PC-3 (cell line): ENCODE measurements at regions not wholly inside any gene's neighbourhood (a gene's known extent, or its start where the extent isn't known, plus 50 kb on each side); places are given as distances from the start of the nearest gene placed in this dataset.

Source experiments
- ATAC-seq: fragments of 200-7000 bp; cut with Tn5 transposase; 2 replicates; pipeline ENCODE4 v1.9.1; 2020; ENCODE audit warnings: mild to moderate bottlenecking, moderate library complexity
- BruUV-seq: library from RNA; stranded (reverse); fragments of 400-500 nt; replicated peaks from 2 replicates; lab custom pipeline; 2021; lab: Mats Ljungman, UMichigan
- CTCF ChIA-PET: fragments of 300-600 bp; sonication (Branson Sonifier 250); formaldehyde crosslinking; loops from one replicate; lab custom pipeline; 2022; ENCODE audit warnings: antibody characterized with exemption; lab: Charles Lee
- POLR2A ChIA-PET: fragments of 300-600 bp; sonication (Branson Sonifier 250); formaldehyde crosslinking; loops from one replicate; lab custom pipeline; 2022; ENCODE audit warnings: antibody characterized with exemption; ENCODE audit not compliant: unreplicated experiment; lab: Charles Lee
- DNase-seq: peaks from one replicate; pipeline ENCODE4 v3.0.0-alpha.2; 2015
- H2AFZ ChIP-seq: fragments of 300-600 bp; sonication (generic); 2 replicates; pipeline ENCODE4 v1.6.0; 2016; ENCODE audit warnings: antibody characterized with exemption, low read length
- H3F3A ChIP-seq: fragments of 300-600 bp; sonication (generic); one replicate; pipeline ENCODE4 v1.6.0; 2017; ENCODE audit warnings: antibody characterized with exemption, low read length, control low read depth, mild to moderate bottlenecking; ENCODE audit not compliant: unreplicated experiment
- H3K27ac ChIP-seq: fragments of 300-600 bp; sonication (generic); 2 replicates; pipeline ENCODE4 v1.5.1; 2016; ENCODE audit warnings: mild to moderate bottlenecking, low read length
- H3K27me3 ChIP-seq: fragments of 300-600 bp; sonication (generic); 2 replicates; pipeline ENCODE4 v1.6.1; 2016; ENCODE audit warnings: low read length, mixed read lengths
- H3K36me3 ChIP-seq: fragments of 300-600 bp; sonication (generic); 2 replicates; pipeline ENCODE4 v1.6.1; 2016; ENCODE audit warnings: low read depth, mixed run types, low read length, mixed read lengths
- H3K4me1 ChIP-seq: fragments of 300-600 bp; sonication (generic); 2 replicates; pipeline ENCODE4 v1.5.1; 2016; ENCODE audit warnings: low read length; ENCODE audit not compliant: insufficient read depth
- H3K4me2 ChIP-seq: fragments of 300-600 bp; sonication (generic); 2 replicates; pipeline ENCODE4 v1.6.0; 2016; ENCODE audit warnings: low read length
- H3K4me3 ChIP-seq: fragments of 300-600 bp; sonication (generic); 2 replicates; pipeline ENCODE4 v1.5.1; 2016; ENCODE audit warnings: mild to moderate bottlenecking, low read length, mixed read lengths
- H3K79me2 ChIP-seq: fragments of 300-600 bp; sonication (generic); 2 replicates; pipeline ENCODE4 v1.6.1; 2017; ENCODE audit warnings: low read length, mixed read lengths
- H3K9ac ChIP-seq: fragments of 300-600 bp; sonication (generic); 2 replicates; pipeline ENCODE4 v1.6.0; 2016; ENCODE audit warnings: mild to moderate bottlenecking, low read length
- H3K9me2 ChIP-seq: fragments of 300-600 bp; sonication (generic); replicated peaks from 2 replicates; pipeline ENCODE4 v1.6.1; 2016; ENCODE audit warnings: mixed run types, low read length, mixed read lengths
- H3K9me3 ChIP-seq: fragments of 300-600 bp; sonication (generic); 2 replicates; pipeline ENCODE4 v1.6.1; 2016; ENCODE audit warnings: low read length, mixed read lengths
- H4K20me1 ChIP-seq: fragments of 300-600 bp; sonication (generic); 2 replicates; pipeline ENCODE4 v1.6.1; 2016; ENCODE audit warnings: low read length, mixed read lengths
- CTCF ChIP-seq: fragments of 300-600 bp; sonication (generic); conservative IDR thresholded peaks from 2 replicates; pipeline ENCODE4 v1.5.1; 2017; ENCODE audit warnings: antibody characterized with exemption, low read depth, mild to moderate bottlenecking, low read length
- EZH2 ChIP-seq: fragments of 300-600 bp; sonication (generic); IDR thresholded peaks from one replicate; pipeline ENCODE4 v1.6.1; 2017; ENCODE audit warnings: antibody characterized with exemption, mild to moderate bottlenecking, low read length; ENCODE audit not compliant: unreplicated experiment
- EZH2phosphoT487 ChIP-seq: fragments of 300-600 bp; sonication (generic); IDR thresholded peaks from 2 replicates; pipeline ENCODE4 v1.6.1; 2018; ENCODE audit warnings: mild to moderate bottlenecking, antibody characterized with exemption, low read length, borderline replicate concordance
- intact Hi-C: fragments of 100-400 bp; cut with micrococcal nuclease; formaldehyde crosslinking; loops from 2 replicates; pipeline ENCODE4 v1.9.0; 2023

GRCh38 chr5:120297616-120298015, 166.5 kb upstream of the PRR16 start:
- DNase-seq (no peak), ATAC-seq (no peak)
- no peaks in the 10 kb centered on the region for H3K36me3 ChIP-seq
- intact Hi-C loops: loop anchor here (10.0 kb wide), 1 partner anchor 157 kb away; no protein-coding TSS in a partner anchor
- H3K79me2 ChIP-seq: no peaks in the 10 kb centered on the region
- no peak overlapping the region for H3K4me3 ChIP-seq
- no peak overlapping the region for H3K4me2 ChIP-seq
- CTCF ChIA-PET: no interaction called here
- H3K9ac ChIP-seq: no peak overlapping the region
- POLR2A ChIA-PET: no interaction called here
- TF ChIP-seq CTCF (no peak), EZH2 (no peak), EZH2phosphoT487 (no peak)
- no peaks in the 10 kb centered on the region for H3F3A ChIP-seq
- H3K27me3 ChIP-seq: no peaks in the 10 kb centered on the region
- no peaks in the 10 kb centered on the region for H3K9me2 ChIP-seq
- no peaks in the 10 kb centered on the region for H3K9me3 ChIP-seq
- H2AFZ ChIP-seq: no peak overlapping the region
- H4K20me1 ChIP-seq: no peaks in the 10 kb centered on the region
- peaks cover 14% of the 10 kb centered on the region for H3K4me1 ChIP-seq
- H3K27ac ChIP-seq: no peak overlapping the region
- BruUV-seq: no TSS peak

GRCh38 chr5:120298981-120299380, 165.1 kb upstream of the PRR16 start:
- no peak for ATAC-seq
- no peak overlapping the region for H3K4me3 ChIP-seq

More at GRCh38 chr5:120298981-120299380, 165.1 kb upstream of the PRR16 start:
- Histone ChIP-seq H3K27ac (no peak overlapping the region), H3K27me3 (no peaks in the 10 kb centered on the region), H3F3A (no peaks in the 10 kb centered on the region), H3K36me3 (no peaks in the 10 kb centered on the region), H3K4me2 (no peak overlapping the region), H3K9me2 (no peaks in the 10 kb centered on the region), H3K9ac (no peak overlapping the region), H3K79me2 (no peaks in the 10 kb centered on the region), H3K9me3 (no peaks in the 10 kb centered on the region), H4K20me1 (no peaks in the 10 kb centered on the region), H2AFZ (no peak overlapping the region), H3K4me1 (peaks cover 6% of the 10 kb centered on the region)
- TF ChIP-seq EZH2phosphoT487 (no peak), CTCF (no peak)
- POLR2A ChIA-PET: interaction anchor here (0.6 kb wide), 1 partner anchor 60 kb away, joined by 4 read pairs; no protein-coding TSS in a partner anchor
- intact Hi-C loops: loop anchor here (10.0 kb wide), 1 partner anchor 156 kb away; no protein-coding TSS in a partner anchor
- DNase-seq: no peak
- CTCF ChIA-PET: no interaction called here
- BruUV-seq: no TSS peak
